HG03520 (cell line): ENCODE measurements at regions not wholly inside any gene's neighbourhood (a gene's known extent, or its start where the extent isn't known, plus 50 kb on each side); places are given as distances from the start of the nearest gene placed in this dataset.
A peak's percentile ranks its signal among the peaks of the same experiment; 100 is the strongest.
"Not testable (repeated sequence)": the region's sequence is repeated elsewhere in the genome, so short reads cannot be mapped to it uniquely, and the experiment has no call there.

Experiments
- ATAC-seq: cut with Tn5 transposase; IDR thresholded peaks from one replicate; pipeline ENCODE4 v1.9.1; 2021; ENCODE audit warnings: mild to moderate bottlenecking, moderate library complexity; ENCODE audit not compliant: unreplicated experiment

GRCh38 chr5:116779846-116780245 is 205.2 kb upstream of the SEMA6A start:
- no peak for ATAC-seq

- ATAC-seq, result no peak
These were observed 204.1 kb upstream of the SEMA6A start for GRCh38 chr5:116778651-116779280.

DNA sequence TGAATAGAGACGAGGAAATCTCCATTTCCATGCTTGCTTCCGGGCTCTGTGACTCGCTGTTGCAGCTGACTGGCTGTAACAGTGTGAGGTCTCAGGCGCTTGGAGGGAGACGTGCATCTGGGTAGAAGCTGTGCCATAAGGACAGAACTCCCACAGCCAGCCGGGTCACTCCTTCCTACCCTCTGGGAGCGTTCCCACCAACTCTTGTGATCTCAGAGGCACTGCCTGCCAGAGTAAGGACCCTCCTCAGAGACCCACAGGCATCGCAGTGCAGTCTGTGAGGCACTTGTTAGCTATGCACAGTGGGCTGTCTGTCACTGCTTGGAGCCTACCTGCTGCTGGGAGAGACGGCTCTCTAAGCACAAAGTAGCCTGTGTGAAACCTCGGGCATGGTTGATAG is 203.4 kb upstream of the SEMA6A start:
- peak; percentile 84 for ATAC-seq

- no peak for ATAC-seq
These were observed 199.3 kb upstream of the SEMA6A start for GRCh38 chr5:116773926-116774325.

- ATAC-seq, result no peak
These were observed 198.2 kb upstream of the SEMA6A start for GRCh38 chr5:116772806-116773205.

- ATAC-seq, result no peak
These were observed 197.5 kb upstream of the SEMA6A start for GRCh38 chr5:116772152-116772501.

DNA sequence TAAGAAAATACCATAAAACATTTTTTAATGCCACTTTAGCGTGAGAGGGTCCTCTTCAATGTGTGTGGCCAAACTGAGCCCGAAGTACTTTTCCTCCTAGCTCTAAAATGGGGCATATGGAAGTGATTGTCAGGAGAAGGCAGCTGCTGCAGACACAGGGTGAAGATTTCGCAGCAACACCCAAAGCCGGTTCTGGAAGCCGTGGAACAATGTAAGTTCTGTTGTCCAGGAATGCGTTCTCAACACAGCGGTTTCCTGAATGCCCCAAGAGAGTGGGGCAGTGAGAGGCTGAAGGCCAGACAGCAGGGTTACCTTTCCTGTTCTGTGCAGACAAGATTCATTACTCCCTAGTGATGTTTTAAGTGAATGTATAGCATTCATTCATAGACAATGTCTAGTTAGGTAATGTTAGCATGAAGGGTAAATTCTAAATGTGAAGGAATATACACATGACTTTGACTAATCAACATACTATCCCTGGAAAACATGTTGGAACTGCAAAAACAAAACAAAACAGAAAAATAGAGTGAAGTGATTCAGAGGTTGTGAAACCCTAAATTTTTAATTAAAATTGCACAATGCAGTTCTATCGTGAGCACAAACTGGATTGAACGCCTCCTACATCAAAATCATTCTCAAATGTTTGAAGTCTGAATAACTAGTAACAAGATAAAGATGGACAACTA is 197.0 kb upstream of the SEMA6A start:
- no peak for ATAC-seq

DNA sequence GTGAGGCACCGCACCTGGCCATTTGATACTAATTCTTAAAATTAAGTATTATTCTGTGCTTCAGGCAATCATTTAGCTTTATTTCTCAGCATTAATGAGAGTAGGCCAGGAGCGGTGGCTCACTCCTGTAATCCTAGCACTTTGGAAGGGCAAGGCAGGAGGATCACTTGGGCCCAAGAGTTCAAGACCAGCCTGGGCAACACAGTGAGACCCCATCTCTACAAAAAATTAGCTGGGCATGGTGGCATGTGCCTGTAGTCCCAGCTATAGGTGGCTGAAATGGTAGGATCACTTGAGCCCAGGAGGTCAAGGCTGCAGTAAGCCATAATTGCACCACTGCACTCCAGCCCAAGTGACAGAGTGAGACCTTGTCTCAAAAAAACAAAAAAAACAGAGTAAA is 195.3 kb upstream of the SEMA6A start:
- ATAC-seq, result not testable (repeated sequence)

- no peak for ATAC-seq
These were observed 194.8 kb upstream of the SEMA6A start for GRCh38 chr5:116769470-116769869.

DNA sequence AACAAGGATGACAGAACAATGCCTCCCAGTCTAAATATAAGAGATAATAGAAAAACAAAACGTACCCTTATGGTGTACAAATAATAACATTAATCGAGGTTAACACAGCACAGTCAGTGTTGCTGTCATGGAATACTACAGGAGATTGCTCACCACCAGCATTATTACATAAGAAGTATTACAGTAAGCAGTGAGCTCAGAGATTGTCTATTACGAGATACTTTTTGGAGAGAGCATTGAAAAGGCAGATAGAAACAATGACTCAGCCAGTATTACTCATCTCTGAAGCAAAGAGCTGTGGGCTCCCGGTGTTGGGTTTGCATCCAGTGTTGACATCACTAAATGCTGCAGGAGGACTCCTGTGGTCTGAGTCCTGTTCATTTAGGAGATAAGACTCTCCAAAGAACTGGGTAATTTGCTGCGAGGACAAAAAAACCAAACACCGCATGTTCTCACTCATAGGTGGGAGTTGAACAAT is 191.9 kb upstream of the SEMA6A start:
- ATAC-seq, result peak; percentile 53

DNA sequence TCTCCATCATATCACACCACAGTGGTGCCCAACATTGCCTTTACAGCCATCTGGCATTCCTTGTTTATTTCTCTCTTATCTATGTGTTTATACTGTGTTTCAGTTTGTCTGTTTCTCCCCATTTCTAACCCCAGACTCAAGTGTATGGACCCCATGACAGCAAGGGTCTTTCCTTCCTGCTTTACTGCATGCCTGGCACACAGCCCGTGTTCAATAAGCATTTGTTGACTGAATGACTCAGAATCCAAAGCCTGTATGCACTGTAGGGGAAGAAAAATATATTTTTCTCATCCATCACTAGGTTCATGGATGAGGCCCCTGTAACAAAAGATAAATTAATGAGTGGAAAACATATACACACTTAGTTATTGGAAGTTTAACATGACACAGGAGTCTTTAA is 190.8 kb upstream of the SEMA6A start:
- ATAC-seq, result no peak

GRCh38 chr5:116764941-116765340 is 190.3 kb upstream of the SEMA6A start:
- no peak for ATAC-seq

- ATAC-seq, result peak; percentile 62
These were observed 189.6 kb upstream of the SEMA6A start for GRCh38 chr5:116763987-116764866.

DNA sequence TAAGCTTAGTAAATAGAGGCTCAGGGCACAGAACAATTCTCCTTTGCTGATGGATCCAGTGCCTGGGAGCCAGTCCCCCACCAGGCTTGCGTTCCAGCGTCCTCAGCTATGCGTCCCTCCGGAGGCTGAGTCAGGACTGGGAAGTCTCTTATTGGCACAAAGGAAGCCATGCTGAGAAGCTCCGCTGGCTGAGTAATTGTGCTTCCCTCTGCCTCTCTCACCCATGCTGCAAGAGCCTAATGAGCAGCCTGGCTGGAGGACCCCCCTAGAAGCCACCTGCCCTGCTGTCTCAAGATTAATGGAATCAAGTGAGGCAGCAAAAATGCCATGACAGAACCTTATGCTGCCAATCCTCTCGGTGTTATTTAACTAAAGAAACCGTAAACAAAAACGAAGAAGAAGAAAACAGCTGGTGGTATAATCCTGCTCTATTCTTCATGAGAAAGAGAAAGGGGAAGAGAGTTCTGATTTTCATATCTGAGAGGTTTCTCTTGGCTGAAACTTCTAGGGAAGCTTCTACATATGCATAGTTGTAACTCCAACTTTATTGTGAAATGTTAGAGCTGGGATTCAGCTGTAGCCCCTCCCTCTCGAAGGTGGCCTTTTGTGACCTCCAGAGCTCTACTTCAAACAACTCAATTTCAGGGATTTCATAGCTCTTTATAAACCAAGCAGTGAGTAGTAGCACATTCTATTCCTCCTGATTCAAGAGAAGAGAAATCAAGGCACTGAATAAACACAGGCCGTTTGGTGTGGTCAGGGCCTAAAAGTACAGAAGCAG is 185.4 kb upstream of the SEMA6A start:
- ATAC-seq, result no peak

DNA sequence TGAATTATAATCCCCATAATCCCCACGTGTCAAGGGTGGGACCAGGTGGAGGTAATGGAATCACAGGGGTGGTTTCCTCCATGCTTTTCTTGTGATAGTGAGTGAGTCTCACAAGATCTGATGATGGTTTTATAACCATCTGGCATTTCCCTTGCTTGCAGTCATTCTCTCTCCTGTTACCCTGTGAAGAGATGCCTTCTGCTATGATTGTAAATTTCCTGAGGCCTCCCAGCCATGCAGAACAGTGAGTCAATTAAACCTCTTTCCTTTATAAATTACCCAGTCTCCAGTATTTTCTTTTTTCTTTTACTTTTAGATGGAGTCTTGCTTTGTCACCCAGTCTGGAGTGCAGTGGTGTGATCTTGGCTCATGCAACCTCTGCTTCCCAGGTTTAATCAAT is 182.7 kb upstream of the SEMA6A start:
- ATAC-seq, result no peak

DNA sequence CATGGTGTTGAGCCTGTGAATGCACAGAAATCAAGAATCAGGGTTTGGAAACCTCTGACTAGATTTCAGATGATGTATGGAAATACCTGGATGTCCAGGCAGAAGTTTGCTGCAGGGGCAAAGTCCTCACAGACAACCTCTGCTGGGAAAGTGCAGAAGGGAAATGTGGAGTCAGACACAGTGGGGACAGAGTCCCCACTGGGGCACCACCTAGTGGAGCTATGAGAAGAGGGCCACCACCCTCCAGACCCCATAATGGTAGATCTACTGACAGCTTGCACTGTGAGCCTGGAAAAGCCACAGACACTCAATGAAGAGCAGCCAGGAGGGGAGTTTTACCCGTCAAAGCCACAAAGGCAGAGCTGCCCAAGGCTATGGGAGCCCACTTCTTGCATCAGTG is 181.9 kb upstream of the SEMA6A start:
- ATAC-seq, result no peak

- ATAC-seq, result no peak
These were observed 179.9 kb upstream of the SEMA6A start for GRCh38 chr5:116754556-116754955.

GRCh38 chr5:116751684-116752083 is 177.1 kb upstream of the SEMA6A start:
- ATAC-seq, result no peak

- ATAC-seq, result no peak
These were observed 176.3 kb upstream of the SEMA6A start for GRCh38 chr5:116750631-116751580.

- ATAC-seq, result no peak
These were observed 173.3 kb upstream of the SEMA6A start for GRCh38 chr5:116747881-116748280.
